CD4-positive, alpha-beta T cell (primary cell): ENCODE measurements at regions not wholly inside any gene's neighbourhood (a gene's known extent, or its start where the extent isn't known, plus 50 kb on each side); places are given as distances from the start of the nearest gene placed in this dataset.

Experiments
- ATAC-seq: fragments of 200-7000 bp; cut with Tn5 transposase; one replicate; pipeline ENCODE4 v1.10.0; 2022; ENCODE audit warnings: mild to moderate bottlenecking; ENCODE audit not compliant: poor library complexity
- CTCF ChIA-PET: fragments of 350-600 bp; sonication (Branson Sonifier 250); formaldehyde crosslinking; loops from one replicate; lab custom pipeline; 2021; ENCODE audit warnings: antibody characterized with exemption, inconsistent platforms; lab: Charles Lee
- POLR2A ChIA-PET: fragments of 350-600 bp; sonication (Branson Sonifier 250); formaldehyde crosslinking; loops from one replicate; lab custom pipeline; 2021; ENCODE audit warnings: antibody characterized with exemption, inconsistent platforms; lab: Charles Lee
- DNase-seq, 14 experiments: peaks; one replicate each; pipeline ENCODE4 v3.0.0-alpha.2; 2013 to 2020; ENCODE audit warnings: mixed read lengths in 2 of 14
- H3K27ac ChIP-seq, 2 donors: one replicate each; pipeline versions ENCODE4 v1.5.1 to v1.7.0; 2013; ENCODE audit warnings: low read length in 2 of 2, low read depth in 1 of 2, mild to moderate bottlenecking in 1 of 2
- H3K27me3 ChIP-seq, 2 experiments: 1 replicate in 1 of 2; 2 replicates in 1 of 2; pipeline versions ENCODE4 v1.6.1 to v1.7.0; 2013; ENCODE audit warnings: low read length in 2 of 2, control low read depth in 1 of 2, mild to moderate bottlenecking in 1 of 2, moderate library complexity in 1 of 2; ENCODE audit not compliant: insufficient read depth in 2 of 2, control insufficient read depth in 1 of 2
- H3K36me3 ChIP-seq: one replicate; pipeline ENCODE4 v1.6.1; 2013; ENCODE audit warnings: low read length, control low read depth; ENCODE audit not compliant: insufficient read depth
- H3K4me1 ChIP-seq: one replicate; pipeline ENCODE4 v1.6.1; 2013; ENCODE audit warnings: low read length, control low read depth; ENCODE audit not compliant: insufficient read depth
- H3K4me3 ChIP-seq: one replicate; pipeline ENCODE4 v1.5.1; 2013; ENCODE audit warnings: mild to moderate bottlenecking, low read length, moderate library complexity
- H3K9me3 ChIP-seq, 2 experiments: 1 replicate in 1 of 2; 2 replicates in 1 of 2; pipeline versions ENCODE4 v1.6.1 to v1.7.0; 2013; ENCODE audit warnings: low read length in 2 of 2, mild to moderate bottlenecking in 2 of 2, control low read depth in 1 of 2, moderate library complexity in 1 of 2; ENCODE audit not compliant: control insufficient read depth in 1 of 2, insufficient read depth in 1 of 2
- H3K27ac Mint-ChIP-seq: one replicate; pipeline ENCODE4 v1.8.0; 2020; ENCODE audit warnings: mixed read lengths
- H3K27me3 Mint-ChIP-seq: one replicate; pipeline ENCODE4 v1.8.0; 2021; ENCODE audit warnings: mixed read lengths
- H3K36me3 Mint-ChIP-seq: one replicate; pipeline ENCODE4 v1.8.0; 2021; ENCODE audit warnings: low read depth, mixed read lengths
- H3K4me1 Mint-ChIP-seq: one replicate; pipeline ENCODE4 v1.8.0; 2021; ENCODE audit warnings: low read depth, mixed read lengths
- H3K4me3 Mint-ChIP-seq: one replicate; pipeline ENCODE4 v1.8.0; 2020; ENCODE audit warnings: mild to moderate bottlenecking, mixed read lengths
- H3K9me3 Mint-ChIP-seq: one replicate; pipeline ENCODE4 v1.8.0; 2020; ENCODE audit warnings: mixed read lengths
- CTCF ChIP-seq: fragments of 200-600 bp; IDR thresholded peaks from one replicate; pipeline ENCODE4 v1.8.0; 2022; ENCODE audit warnings: antibody characterized with exemption, mild to moderate bottlenecking
- intact Hi-C, 2 experiments: fragments of 100-400 bp; cut with DNase I in 1 of 2; cut with micrococcal nuclease in 1 of 2; formaldehyde crosslinking; loops; one replicate each; pipeline versions ENCODE4 v1.15.1 to v1.9.0; 2023 to 2025; cut with DNase I, micrococcal nuclease

GRCh38 chr13:22773465-22773864 is 407.3 kb upstream of the SGCG start:
- Mint-ChIP-seq H3K4me1 (no peaks in the 10 kb centered on the region), H3K27ac (no peak overlapping the region), H3K27me3 (peaks cover 9% of the 10 kb centered on the region), H3K36me3 (no peaks in the 10 kb centered on the region), H3K9me3 (no peaks in the 10 kb centered on the region), H3K4me3 (no peak overlapping the region)
- no peaks in the 10 kb centered on the region for H3K4me1 ChIP-seq
- POLR2A ChIA-PET: no interaction called here
- no peaks in the 10 kb centered on the region for H3K36me3 ChIP-seq
- no peak for TF ChIP-seq CTCF
- intact Hi-C loops: no loop called here
- H3K4me3 ChIP-seq: no peak overlapping the region
- ATAC-seq (no peak), DNase-seq (no peak)
- peaks cover 0 to 5% of the 10 kb centered on the region in 2 experiments for H3K9me3 ChIP-seq
- no peak overlapping the region for H3K27ac ChIP-seq
- no peaks in the 10 kb centered on the region for H3K27me3 ChIP-seq
- CTCF ChIA-PET: interaction anchor here (1.0 kb wide), 1 partner anchor 19 kb away, joined by 3 read pairs; no protein-coding TSS in a partner anchor

- CTCF ChIA-PET: no interaction called here
- Mint-ChIP-seq H3K27ac (no peak overlapping the region), H3K4me1 (no peaks in the 10 kb centered on the region), H3K27me3 (peaks cover 9% of the 10 kb centered on the region), H3K36me3 (no peaks in the 10 kb centered on the region), H3K4me3 (no peak overlapping the region), H3K9me3 (no peaks in the 10 kb centered on the region)
- Histone ChIP-seq H3K27ac (no peak overlapping the region), H3K36me3 (no peaks in the 10 kb centered on the region), H3K27me3 (no peaks in the 10 kb centered on the region), H3K4me3 (no peak overlapping the region), H3K9me3 (no peaks in the 10 kb centered on the region), H3K4me1 (no peaks in the 10 kb centered on the region)
- no peak for DNase-seq
- POLR2A ChIA-PET: no interaction called here
- TF ChIP-seq CTCF: no peak
- ATAC-seq: no peak
- intact Hi-C loops: no loop called here
These were observed 404.2 kb upstream of the SGCG start for GRCh38 chr13:22776394-22777186.

GRCh38 chr13:22777207-22777606 is 403.6 kb upstream of the SGCG start:
- Histone ChIP-seq H3K9me3 (no peaks in the 10 kb centered on the region), H3K4me3 (no peak overlapping the region), H3K4me1 (no peaks in the 10 kb centered on the region), H3K36me3 (no peaks in the 10 kb centered on the region), H3K27me3 (no peaks in the 10 kb centered on the region), H3K27ac (no peak overlapping the region)
- Mint-ChIP-seq H3K4me3 (no peak overlapping the region), H3K36me3 (no peaks in the 10 kb centered on the region), H3K27ac (no peak overlapping the region), H3K27me3 (peaks cover 9% of the 10 kb centered on the region), H3K9me3 (no peaks in the 10 kb centered on the region), H3K4me1 (no peaks in the 10 kb centered on the region)
- POLR2A ChIA-PET: no interaction called here
- no peak for ATAC-seq
- TF ChIP-seq CTCF: no peak
- DNase-seq: no peak
- CTCF ChIA-PET: no interaction called here
- intact Hi-C loops: no loop called here
